ENCODE measurements at regions not wholly inside any gene's neighbourhood (a gene's known extent, or its start where the extent isn't known, plus 50 kb on each side); places are given as distances from the start of the nearest gene placed in this dataset.

DNA sequence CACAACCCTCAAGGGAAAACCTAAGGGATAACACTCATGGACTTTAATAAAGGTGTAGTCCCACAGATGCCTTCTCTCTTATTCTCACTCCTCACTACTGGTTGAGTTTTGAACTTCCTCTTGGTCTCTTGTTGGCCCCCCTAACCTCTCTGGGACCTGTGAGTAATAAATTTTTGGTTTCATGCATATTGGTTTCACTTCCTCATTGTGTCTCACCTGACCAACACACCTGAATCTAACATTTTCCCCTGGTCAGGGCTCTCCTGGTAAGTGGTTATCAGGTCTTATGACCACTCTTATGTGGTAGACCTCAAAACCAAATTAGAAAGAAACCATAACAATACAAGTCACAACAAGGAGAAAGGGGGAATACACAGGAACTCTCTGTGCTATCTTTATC lies 60.5 kb upstream of the PRMT6 start:
- Histone ChIP-seq H3K4me3 (ENCODE audit: low read length, poor library complexity, severe bottlenecking) (no peak overlapping the region), H4K20me1 (ENCODE audit: insufficient read depth, low read length, poor library complexity, severe bottlenecking) (no peaks in the 10 kb centered on the region), H3K36me3 (ENCODE audit: insufficient read depth, low read length) (no peaks in the 10 kb centered on the region), H3K4me2 (ENCODE audit: low read depth, low read length, poor library complexity, severe bottlenecking) (no peak overlapping the region), H3K9me2 (replicated peaks; ENCODE audit: low read depth, low read length) (no peaks in the 10 kb centered on the region), H3K4me1 (ENCODE audit: insufficient read depth, low read length, poor library complexity, severe bottlenecking) (no peaks in the 10 kb centered on the region), H3F3A (ENCODE audit: low read depth) (no peaks in the 10 kb centered on the region), H3K9ac (ENCODE audit: low read depth, low read length, poor library complexity, severe bottlenecking) (no peak overlapping the region), H3K9me3 (ENCODE audit: insufficient read depth, low read depth, low read length) (no peaks in the 10 kb centered on the region), H2AFZ (ENCODE audit: low read length) (no peak overlapping the region), H3K79me2 (ENCODE audit: insufficient read depth, low read length) (no peaks in the 10 kb centered on the region), H3K27me3 (ENCODE audit: insufficient read depth, low read length, poor library complexity, severe bottlenecking) (no peaks in the 10 kb centered on the region)
- TF ChIP-seq, protein P1, sequence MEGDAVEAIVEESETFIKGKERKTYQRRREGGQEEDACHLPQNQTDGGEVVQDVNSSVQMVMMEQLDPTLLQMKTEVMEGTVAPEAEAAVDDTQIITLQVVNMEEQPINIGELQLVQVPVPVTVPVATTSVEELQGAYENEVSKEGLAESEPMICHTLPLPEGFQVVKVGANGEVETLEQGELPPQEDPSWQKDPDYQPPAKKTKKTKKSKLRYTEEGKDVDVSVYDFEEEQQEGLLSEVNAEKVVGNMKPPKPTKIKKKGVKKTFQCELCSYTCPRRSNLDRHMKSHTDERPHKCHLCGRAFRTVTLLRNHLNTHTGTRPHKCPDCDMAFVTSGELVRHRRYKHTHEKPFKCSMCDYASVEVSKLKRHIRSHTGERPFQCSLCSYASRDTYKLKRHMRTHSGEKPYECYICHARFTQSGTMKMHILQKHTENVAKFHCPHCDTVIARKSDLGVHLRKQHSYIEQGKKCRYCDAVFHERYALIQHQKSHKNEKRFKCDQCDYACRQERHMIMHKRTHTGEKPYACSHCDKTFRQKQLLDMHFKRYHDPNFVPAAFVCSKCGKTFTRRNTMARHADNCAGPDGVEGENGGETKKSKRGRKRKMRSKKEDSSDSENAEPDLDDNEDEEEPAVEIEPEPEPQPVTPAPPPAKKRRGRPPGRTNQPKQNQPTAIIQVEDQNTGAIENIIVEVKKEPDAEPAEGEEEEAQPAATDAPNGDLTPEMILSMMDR (conservative IDR thresholded peaks at IDR 0.05; ENCODE audit: low read length), result no peak
- TF ChIP-seq EZH2phosphoT487 (IDR thresholded peaks at IDR 0.05; ENCODE audit: borderline replicate concordance), result no peak

DNA sequence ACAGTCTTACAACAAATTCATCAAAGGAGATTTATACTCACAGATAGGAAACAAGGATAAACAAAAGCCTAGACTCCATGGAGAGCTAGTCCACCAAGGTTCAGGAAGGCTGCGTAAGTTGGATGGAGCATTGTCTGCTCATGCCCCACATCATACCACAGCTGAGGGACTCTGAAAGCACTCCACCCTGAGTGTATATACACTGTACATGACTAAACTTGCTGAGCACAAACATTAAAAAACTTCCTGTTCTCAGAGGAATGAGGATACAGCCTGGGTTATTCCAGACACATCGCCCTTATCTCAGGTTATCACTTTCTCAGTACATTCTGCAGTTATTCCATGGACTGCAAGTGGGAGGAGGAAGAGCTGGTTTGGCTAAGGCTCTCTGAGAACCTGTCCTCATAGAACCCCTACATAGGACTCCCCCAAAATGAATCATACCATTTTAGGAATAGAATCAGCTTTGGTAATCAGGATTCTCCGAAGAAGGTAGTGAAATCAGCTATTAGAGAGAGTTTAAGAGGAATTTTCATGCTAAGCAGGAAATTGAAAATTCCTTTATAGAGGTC lies 58.0 kb upstream of the PRMT6 start:
- Histone ChIP-seq H3K36me3 (ENCODE audit: insufficient read depth, low read length) (no peaks in the 10 kb centered on the region), H3K9ac (ENCODE audit: low read depth, low read length, poor library complexity, severe bottlenecking) (no peak overlapping the region), H4K20me1 (ENCODE audit: insufficient read depth, low read length, poor library complexity, severe bottlenecking) (no peaks in the 10 kb centered on the region), H3K79me2 (ENCODE audit: insufficient read depth, low read length) (no peaks in the 10 kb centered on the region), H3K9me3 (ENCODE audit: insufficient read depth, low read depth, low read length) (no peaks in the 10 kb centered on the region), H3K4me3 (ENCODE audit: low read length, poor library complexity, severe bottlenecking) (no peak overlapping the region), H3K4me2 (ENCODE audit: low read depth, low read length, poor library complexity, severe bottlenecking) (no peak overlapping the region), H3K9me2 (replicated peaks; ENCODE audit: low read depth, low read length) (no peaks in the 10 kb centered on the region), H3K27me3 (ENCODE audit: insufficient read depth, low read length, poor library complexity, severe bottlenecking) (no peaks in the 10 kb centered on the region), H2AFZ (ENCODE audit: low read length) (no peak overlapping the region), H3K4me1 (ENCODE audit: insufficient read depth, low read length, poor library complexity, severe bottlenecking) (no peaks in the 10 kb centered on the region), H3F3A (ENCODE audit: low read depth) (no peaks in the 10 kb centered on the region)
- no peak for TF ChIP-seq EZH2phosphoT487 (IDR thresholded peaks at IDR 0.05; ENCODE audit: borderline replicate concordance)
- TF ChIP-seq, protein P1 (conservative IDR thresholded peaks at IDR 0.05; ENCODE audit: low read length), result no peak

DNA sequence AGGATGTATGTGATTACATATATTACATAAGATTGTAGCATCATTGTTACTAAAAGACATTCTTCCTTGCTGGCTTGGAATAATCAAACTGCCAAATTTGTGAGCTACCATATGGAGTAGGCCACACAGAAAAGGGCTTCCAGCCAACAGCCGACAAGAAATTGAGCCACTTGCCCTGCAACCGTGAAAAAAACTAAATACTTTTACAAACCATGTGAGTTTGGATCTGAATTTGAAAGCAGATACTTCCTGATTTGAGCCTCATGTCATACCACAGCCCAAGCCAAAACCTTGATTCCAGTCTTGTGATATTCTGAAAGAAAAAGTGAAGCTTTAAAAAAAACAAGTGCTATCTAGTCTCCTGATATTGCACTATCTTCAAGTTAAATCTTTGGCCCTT lies 55.6 kb upstream of the PRMT6 start:
- Histone ChIP-seq H3K36me3 (ENCODE audit: insufficient read depth, low read length) (no peaks in the 10 kb centered on the region), H3K4me1 (ENCODE audit: insufficient read depth, low read length, poor library complexity, severe bottlenecking) (no peaks in the 10 kb centered on the region), H3K4me3 (ENCODE audit: low read length, poor library complexity, severe bottlenecking) (no peak overlapping the region), H3F3A (ENCODE audit: low read depth) (no peaks in the 10 kb centered on the region), H3K9ac (ENCODE audit: low read depth, low read length, poor library complexity, severe bottlenecking) (no peak overlapping the region), H4K20me1 (ENCODE audit: insufficient read depth, low read length, poor library complexity, severe bottlenecking) (no peaks in the 10 kb centered on the region), H3K9me2 (replicated peaks; ENCODE audit: low read depth, low read length) (no peaks in the 10 kb centered on the region), H2AFZ (ENCODE audit: low read length) (no peak overlapping the region), H3K27me3 (ENCODE audit: insufficient read depth, low read length, poor library complexity, severe bottlenecking) (no peaks in the 10 kb centered on the region), H3K79me2 (ENCODE audit: insufficient read depth, low read length) (no peaks in the 10 kb centered on the region), H3K4me2 (ENCODE audit: low read depth, low read length, poor library complexity, severe bottlenecking) (no peak overlapping the region), H3K9me3 (ENCODE audit: insufficient read depth, low read depth, low read length) (no peaks in the 10 kb centered on the region)
- no peak for TF ChIP-seq EZH2phosphoT487 (IDR thresholded peaks at IDR 0.05; ENCODE audit: borderline replicate concordance)
- TF ChIP-seq, protein P1 (conservative IDR thresholded peaks at IDR 0.05; ENCODE audit: low read length), result no peak
